ENCODE measurements at regions not wholly inside any gene's neighbourhood (a gene's known extent, or its start where the extent isn't known, plus 50 kb on each side); places are given as distances from the start of the nearest gene placed in this dataset.

DNA sequence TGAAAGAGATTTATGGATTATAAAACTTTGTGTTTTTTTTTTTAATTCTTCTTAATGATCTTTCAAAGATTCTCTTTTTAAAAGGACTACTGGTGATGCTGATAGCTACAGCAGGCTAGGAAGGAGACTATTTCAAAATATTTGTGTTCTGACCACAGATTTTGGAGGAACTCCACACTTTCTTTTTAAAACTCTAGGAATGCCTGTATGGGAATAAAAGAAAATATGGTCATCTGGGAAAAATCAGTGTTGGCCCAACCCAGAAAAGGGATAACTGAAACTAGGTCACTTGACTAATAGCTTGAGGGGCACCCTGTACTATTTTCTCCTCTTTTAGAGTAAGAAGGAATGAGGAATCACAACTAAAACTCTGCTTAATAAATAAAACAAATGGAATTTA, 97.6 kb upstream of the ADAMTS19 start:
- H3K27ac ChIP-seq = no peak overlapping the region
- H3K27me3 ChIP-seq = no peaks in the 10 kb centered on the region
- intact Hi-C loops (cut with DNase I) = no loop called here
- no peak overlapping the region for H3K4me3 ChIP-seq
- no peak for TF ChIP-seq POLR2A (IDR thresholded peaks at IDR 0.05)
- TF ChIP-seq, protein P1, sequence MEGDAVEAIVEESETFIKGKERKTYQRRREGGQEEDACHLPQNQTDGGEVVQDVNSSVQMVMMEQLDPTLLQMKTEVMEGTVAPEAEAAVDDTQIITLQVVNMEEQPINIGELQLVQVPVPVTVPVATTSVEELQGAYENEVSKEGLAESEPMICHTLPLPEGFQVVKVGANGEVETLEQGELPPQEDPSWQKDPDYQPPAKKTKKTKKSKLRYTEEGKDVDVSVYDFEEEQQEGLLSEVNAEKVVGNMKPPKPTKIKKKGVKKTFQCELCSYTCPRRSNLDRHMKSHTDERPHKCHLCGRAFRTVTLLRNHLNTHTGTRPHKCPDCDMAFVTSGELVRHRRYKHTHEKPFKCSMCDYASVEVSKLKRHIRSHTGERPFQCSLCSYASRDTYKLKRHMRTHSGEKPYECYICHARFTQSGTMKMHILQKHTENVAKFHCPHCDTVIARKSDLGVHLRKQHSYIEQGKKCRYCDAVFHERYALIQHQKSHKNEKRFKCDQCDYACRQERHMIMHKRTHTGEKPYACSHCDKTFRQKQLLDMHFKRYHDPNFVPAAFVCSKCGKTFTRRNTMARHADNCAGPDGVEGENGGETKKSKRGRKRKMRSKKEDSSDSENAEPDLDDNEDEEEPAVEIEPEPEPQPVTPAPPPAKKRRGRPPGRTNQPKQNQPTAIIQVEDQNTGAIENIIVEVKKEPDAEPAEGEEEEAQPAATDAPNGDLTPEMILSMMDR (IDR thresholded peaks at IDR 0.05) = no peak
- TF ChIP-seq POLR2AphosphoS5 (IDR thresholded peaks at IDR 0.05; ENCODE audit: insufficient read depth in 1 of 2, low read depth in 1 of 2) = no peak
- no peaks in the 10 kb centered on the region for H3K36me3 ChIP-seq
- no peaks in the 10 kb centered on the region for H3K9me3 ChIP-seq
- DNase-seq (ENCODE audit: extremely low spot score in 2 of 2) = no peak
- no peaks in the 10 kb centered on the region for H3K4me1 ChIP-seq

DNA sequence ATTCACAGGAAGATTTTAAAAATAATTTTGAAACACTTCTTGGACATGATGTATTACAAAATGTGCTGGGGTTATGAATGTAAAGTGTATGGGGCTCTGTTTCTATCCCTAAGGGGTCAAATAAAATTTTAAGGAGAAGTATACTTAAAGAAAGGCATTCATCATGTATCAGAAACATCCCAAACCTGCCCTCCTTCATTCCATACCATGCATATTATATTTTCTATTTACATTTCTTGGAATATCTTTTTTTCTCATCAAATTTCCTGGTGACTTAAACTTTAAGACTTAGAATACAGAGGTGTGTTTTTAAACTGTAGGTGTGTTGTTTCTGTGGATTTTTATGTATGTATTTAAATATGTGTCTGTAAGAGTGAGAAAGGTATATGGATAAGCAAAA, 96.1 kb upstream of the ADAMTS19 start:
- Histone ChIP-seq H3K27me3 (no peaks in the 10 kb centered on the region), H3K36me3 (no peaks in the 10 kb centered on the region), H3K9me3 (no peaks in the 10 kb centered on the region), H3K4me3 (no peak overlapping the region), H3K4me1 (no peaks in the 10 kb centered on the region), H3K27ac (no peak overlapping the region)
- intact Hi-C loops (cut with DNase I) = no loop called here
- DNase-seq (ENCODE audit: extremely low spot score in 2 of 2) = no peak
- TF ChIP-seq, protein P1 (IDR thresholded peaks at IDR 0.05) = no peak
- TF ChIP-seq POLR2AphosphoS5 (IDR thresholded peaks at IDR 0.05; ENCODE audit: insufficient read depth in 1 of 2, low read depth in 1 of 2) = no peak
- no peak for TF ChIP-seq POLR2A (IDR thresholded peaks at IDR 0.05)

DNA sequence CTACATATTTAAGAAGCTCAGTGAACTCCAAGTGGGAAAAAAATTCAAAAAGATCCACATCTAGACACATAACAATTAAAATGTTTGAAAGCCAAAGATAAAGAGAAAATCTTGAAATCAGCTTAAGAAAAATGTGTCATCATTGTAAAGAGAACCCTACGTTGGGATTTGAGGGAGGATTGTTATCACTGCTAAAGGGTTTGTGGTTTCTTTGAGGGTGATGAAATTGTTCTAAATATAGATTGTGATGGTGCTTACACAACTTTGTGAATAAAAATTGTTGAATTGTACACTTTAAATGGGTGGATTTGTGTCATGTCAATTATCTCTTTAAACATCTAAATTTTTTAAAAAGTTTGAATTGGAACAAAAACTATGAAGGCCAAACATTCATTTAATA, 92.2 kb upstream of the ADAMTS19 start:
- Histone ChIP-seq H3K27me3 (no peaks in the 10 kb centered on the region), H3K9me3 (no peaks in the 10 kb centered on the region), H3K4me3 (no peak overlapping the region), H3K36me3 (no peaks in the 10 kb centered on the region), H3K4me1 (no peaks in the 10 kb centered on the region), H3K27ac (no peak overlapping the region)
- TF ChIP-seq, protein P1 (IDR thresholded peaks at IDR 0.05) = no peak
- no peak for TF ChIP-seq POLR2AphosphoS5 (IDR thresholded peaks at IDR 0.05; ENCODE audit: insufficient read depth in 1 of 2, low read depth in 1 of 2)
- no peak for TF ChIP-seq POLR2A (IDR thresholded peaks at IDR 0.05)
- intact Hi-C loops (cut with DNase I) = no loop called here
- no peak for DNase-seq (ENCODE audit: extremely low spot score in 2 of 2)

DNA sequence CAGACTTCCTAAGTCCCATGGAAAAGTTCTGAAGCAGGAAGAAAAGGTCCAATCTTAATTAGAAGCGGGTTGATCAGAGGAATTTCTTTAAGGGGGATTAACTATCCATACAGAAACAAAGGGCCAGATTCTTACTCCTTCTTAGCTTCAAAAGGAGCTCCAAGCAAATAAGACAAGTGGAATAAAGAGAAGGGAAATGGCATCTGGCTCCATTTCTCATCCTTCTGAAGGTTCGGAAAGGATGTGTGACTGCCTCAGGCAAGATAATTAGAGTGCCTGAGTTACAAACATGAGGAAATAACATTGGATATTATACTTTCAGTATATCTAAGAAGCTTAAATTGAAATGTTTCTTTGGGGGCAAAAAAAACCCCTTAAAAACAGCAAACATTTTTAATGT, 88.1 kb upstream of the ADAMTS19 start:
- Histone ChIP-seq H3K27ac (no peak overlapping the region), H3K4me3 (no peak overlapping the region), H3K36me3 (no peaks in the 10 kb centered on the region), H3K4me1 (no peaks in the 10 kb centered on the region), H3K9me3 (no peaks in the 10 kb centered on the region), H3K27me3 (no peaks in the 10 kb centered on the region)
- intact Hi-C loops (cut with DNase I) = no loop called here
- no peak for DNase-seq (ENCODE audit: extremely low spot score in 2 of 2)
- TF ChIP-seq, protein P1 (IDR thresholded peaks at IDR 0.05) = no peak
- TF ChIP-seq POLR2AphosphoS5 (IDR thresholded peaks at IDR 0.05; ENCODE audit: insufficient read depth in 1 of 2, low read depth in 1 of 2) = no peak
- no peak for TF ChIP-seq POLR2A (IDR thresholded peaks at IDR 0.05)

DNA sequence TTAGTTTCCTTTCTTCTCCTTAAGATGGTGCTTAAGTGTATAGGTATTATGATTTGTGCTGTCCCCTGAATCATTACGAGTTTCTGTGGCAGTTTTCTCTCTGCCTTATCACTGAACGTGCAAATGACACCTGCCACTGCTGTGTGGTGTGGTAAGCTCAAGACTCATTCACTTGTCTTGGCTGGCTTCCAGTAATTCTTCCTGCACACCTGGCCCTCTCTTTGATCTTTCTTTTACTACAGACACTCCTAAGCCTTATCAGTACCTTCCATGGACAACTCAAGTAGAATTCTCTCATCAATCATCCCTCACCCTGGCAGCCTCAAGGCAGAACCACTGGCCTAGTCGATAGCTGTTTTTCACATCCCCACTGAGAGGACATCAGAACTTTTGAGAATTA, 82.6 kb upstream of the ADAMTS19 start:
- TF ChIP-seq, protein P1 (IDR thresholded peaks at IDR 0.05) = no peak
- TF ChIP-seq POLR2A (IDR thresholded peaks at IDR 0.05) (no peak), POLR2AphosphoS5 (IDR thresholded peaks at IDR 0.05; ENCODE audit: insufficient read depth in 1 of 2, low read depth in 1 of 2) (no peak)
- intact Hi-C loops (cut with DNase I) = no loop called here
- H3K4me3 ChIP-seq = no peak overlapping the region
- DNase-seq (ENCODE audit: extremely low spot score in 2 of 2) = no peak
- H3K9me3 ChIP-seq = no peaks in the 10 kb centered on the region
- H3K4me1 ChIP-seq = no peaks in the 10 kb centered on the region
- H3K36me3 ChIP-seq = no peaks in the 10 kb centered on the region
- no peaks in the 10 kb centered on the region for H3K27me3 ChIP-seq
- no peak overlapping the region for H3K27ac ChIP-seq

Measured in vagina (tissue), 2 donors.